Ovary (tissue), 7 donors: ENCODE measurements at regions not wholly inside any gene's neighbourhood (a gene's known extent, or its start where the extent isn't known, plus 50 kb on each side); places are given as distances from the start of the nearest gene placed in this dataset.

Experiments
- DNase-seq, 5 donors: peaks; one replicate each; pipeline ENCODE4 v3.0.0-alpha.2; 2019 to 2020
- H3K27ac ChIP-seq, 2 donors: fragments of 200-600 bp; one replicate each; pipeline versions ENCODE4 v1.5.1 to v1.8.0; 2019 to 2022
- H3K27me3 ChIP-seq: fragments of 200-600 bp; one replicate; pipeline ENCODE4 v1.8.0; 2022
- H3K36me3 ChIP-seq: fragments of 200-600 bp; sonication (generic); one replicate; pipeline ENCODE4 v1.5.1; 2019
- H3K4me1 ChIP-seq: one replicate; pipeline ENCODE4 v1.8.1; 2013; ENCODE audit warnings: mild to moderate bottlenecking, moderate library complexity; ENCODE audit not compliant: insufficient read depth
- H3K4me3 ChIP-seq: fragments of 200-600 bp; sonication (generic); one replicate; pipeline ENCODE4 v1.5.1; 2017
- H3K9me3 ChIP-seq, 2 donors: fragments of 200-600 bp in 1 of 2; sonication (generic) in 1 of 2; one replicate each; pipeline versions ENCODE4 v1.5.1 to v1.8.1; 2013 to 2019; ENCODE audit warnings: mild to moderate bottlenecking in 1 of 2, moderate library complexity in 1 of 2
- CTCF ChIP-seq, 3 donors: fragments of 450-650 bp in 2 of 3; fragments of 200-600 bp in 1 of 3; IDR thresholded peaks; one replicate each; pipeline versions ENCODE4 v1.5.1 to v1.8.0; 2016 to 2022; ENCODE audit warnings: antibody characterized with exemption in 3 of 3, mild to moderate bottlenecking in 1 of 3
- EP300 ChIP-seq: sonication (generic); formaldehyde crosslinking; IDR thresholded peaks from one replicate; pipeline ENCODE4 v1.6.1; 2017; ENCODE audit warnings: antibody characterized with exemption
- POLR2A ChIP-seq: fragments of 450-650 bp; IDR thresholded peaks from one replicate; pipeline ENCODE4 v1.6.1; 2017; ENCODE audit warnings: antibody characterized with exemption, mild to moderate bottlenecking, moderate library complexity
- WGBS, 3 donors: extraction: QIAGEN DNeasy Blood & Tissue Kit in 1 of 3; methylation state at CpG; one replicate each; pipeline versions ENCODE4 v1.1.5 to v1.1.7; 2013 to 2017; 5-methylcytosine and 5-hydroxymethylcytosine counted together
- intact Hi-C, 4 donors: fragments of 100-400 bp; cut with DNase I; formaldehyde crosslinking; loops; one replicate each; pipeline versions ENCODE4 v1.11.0 to v1.15.1; 2022 to 2023
- donor health status: DM: no; HTN: no; CAD: no; lungs with moderate emphysema.
- donor health status: DM: no; HTN: no; CAD: no.
- donor health status: Bipolar disorder and iron deficiency.
- donor health status: DM: no; HTN: no; CAD: no.
- donor health status: DM: yes; HTN: yes; CAD: no.

- Histone ChIP-seq H3K36me3 (no peaks in the 10 kb centered on the region), H3K27me3 (no peaks in the 10 kb centered on the region), H3K4me3 (no peak overlapping the region), H3K9me3 (no peaks in the 10 kb centered on the region), H3K27ac (no peak overlapping the region), H3K4me1 (no peaks in the 10 kb centered on the region)
- no peak for DNase-seq
- 8 to 27% (median 9%) methylated on average over 3 of the region's 3 CpGs for WGBS, 3 donors
- TF ChIP-seq CTCF (IDR thresholded peaks at IDR 0.05) (no peak), POLR2A (no peak), EP300 (no peak)
- intact Hi-C loops, result no loop called here
Measured at GRCh38 chr1:187443939-187444338, 615.2 kb downstream of the PLA2G4A start.

DNA sequence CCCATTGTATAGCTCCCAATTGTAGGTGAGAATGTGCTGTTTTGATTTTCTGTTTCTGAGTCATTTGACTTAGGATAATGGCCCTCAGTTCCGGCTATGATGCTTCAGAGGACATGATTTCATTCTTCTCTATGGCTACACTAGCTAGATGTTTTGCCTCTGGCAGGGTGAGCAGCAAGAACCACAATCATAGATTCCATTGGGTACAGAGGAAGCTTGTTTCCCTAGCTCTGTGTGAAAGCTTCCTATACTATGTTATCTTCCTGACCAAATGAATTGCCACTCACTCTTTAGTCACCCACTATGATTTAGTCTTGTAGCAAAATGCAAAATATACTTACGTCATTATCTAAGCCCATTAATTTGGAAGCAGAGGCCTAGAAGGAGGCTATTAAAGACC lies 616.3 kb downstream of the PLA2G4A start:
- Histone ChIP-seq H3K9me3 (no peaks in the 10 kb centered on the region), H3K4me1 (no peaks in the 10 kb centered on the region), H3K4me3 (no peak overlapping the region), H3K27ac (no peak overlapping the region), H3K36me3 (no peaks in the 10 kb centered on the region), H3K27me3 (no peaks in the 10 kb centered on the region)
- intact Hi-C loops, result no loop called here
- WGBS, 3 donors, result 89 to 96% (median 95%) methylated on average over 2 of the region's 2 CpGs
- DNase-seq, result no peak
- no peak for TF ChIP-seq EP300
- TF ChIP-seq POLR2A, result no peak
- TF ChIP-seq CTCF (IDR thresholded peaks at IDR 0.05), result no peak

DNA sequence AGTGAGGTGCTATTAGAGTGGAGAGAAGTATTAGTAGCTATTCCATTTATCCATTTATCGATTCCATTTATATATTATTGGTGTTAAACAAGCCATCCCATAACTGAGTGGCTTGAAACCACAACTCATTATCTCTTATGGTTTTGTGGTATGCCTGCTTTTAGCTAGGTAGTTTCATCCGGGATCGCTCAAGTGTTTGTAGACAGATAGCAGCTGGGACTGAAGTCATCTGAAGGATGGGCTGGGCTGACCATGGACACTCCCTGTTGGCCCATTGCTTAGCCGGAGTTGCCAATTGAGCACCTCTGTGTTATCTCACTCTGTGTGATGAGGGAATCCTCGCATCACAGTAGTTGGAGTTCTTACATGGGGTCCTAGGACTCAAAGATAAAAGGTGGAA lies 622.5 kb downstream of the PLA2G4A start:
- Histone ChIP-seq H3K36me3 (no peaks in the 10 kb centered on the region), H3K4me1 (no peaks in the 10 kb centered on the region), H3K4me3 (no peak overlapping the region), H3K27ac (no peak overlapping the region), H3K9me3 (no peaks in the 10 kb centered on the region), H3K27me3 (no peaks in the 10 kb centered on the region)
- intact Hi-C loops, result loop anchor here in 1 of 4 donors (10.0 kb wide), 1 partner anchor 406 kb away; no protein-coding TSS in a partner anchor
- TF ChIP-seq CTCF (IDR thresholded peaks at IDR 0.05) (no peak), EP300 (no peak)
- WGBS, 3 donors, result 83 to 90% (median 86%) methylated on average over 5 of the region's 5 CpGs
- DNase-seq, result no peak

- WGBS, 3 donors, result 89 to 91% (median 90%) methylated on average over 3 of the region's 3 CpGs
- Histone ChIP-seq H3K27ac (no peak overlapping the region), H3K36me3 (no peaks in the 10 kb centered on the region), H3K27me3 (no peaks in the 10 kb centered on the region), H3K9me3 (no peaks in the 10 kb centered on the region), H3K4me1 (no peaks in the 10 kb centered on the region), H3K4me3 (no peak overlapping the region)
- no peak for DNase-seq
- intact Hi-C loops, result loop anchor here in 1 of 4 donors (10.0 kb wide), 1 partner anchor 409 kb away; no protein-coding TSS in a partner anchor
- TF ChIP-seq EP300 (no peak), CTCF (IDR thresholded peaks at IDR 0.05) (no peak), POLR2A (no peak)
Measured at GRCh38 chr1:187454010-187454409, 625.3 kb downstream of the PLA2G4A start.

DNA sequence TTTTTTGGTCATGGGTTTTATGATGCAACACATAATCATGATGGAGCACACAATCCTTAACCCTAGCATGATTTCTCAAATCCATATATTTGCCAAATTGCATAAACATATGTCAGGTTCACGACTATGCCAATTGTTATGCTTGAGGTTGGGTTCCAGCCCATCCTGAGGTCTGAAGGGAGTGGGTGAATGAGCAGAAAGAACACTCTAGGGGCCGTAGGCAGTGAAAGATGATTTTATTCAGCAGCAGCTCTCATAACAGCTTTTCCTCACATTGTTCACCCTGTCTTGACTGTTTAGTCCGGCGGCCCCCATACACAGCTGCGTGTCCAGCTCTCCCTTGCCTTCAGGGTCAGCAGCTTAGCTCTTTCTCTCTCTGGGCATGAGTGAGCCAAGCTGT lies 627.7 kb downstream of the PLA2G4A start:
- H3K27ac ChIP-seq, result no peak overlapping the region
- no peaks in the 10 kb centered on the region for H3K4me1 ChIP-seq
- TF ChIP-seq EP300 (no peak), CTCF (IDR thresholded peaks at IDR 0.05) (no peak), POLR2A (no peak)
- H3K4me3 ChIP-seq, result no peak overlapping the region
- H3K36me3 ChIP-seq, result no peaks in the 10 kb centered on the region
- intact Hi-C loops, result loop anchor here in 1 of 4 donors (10.0 kb wide), 1 partner anchor 412 kb away; no protein-coding TSS in a partner anchor
- WGBS, 3 donors, result 80 to 84% (median 83%) methylated on average over 5 of the region's 5 CpGs
- no peaks in the 10 kb centered on the region for H3K9me3 ChIP-seq
- DNase-seq, result no peak
- H3K27me3 ChIP-seq, result no peaks in the 10 kb centered on the region
